CD8-positive, alpha-beta memory T cell (primary cell): ENCODE measurements at regions not wholly inside any gene's neighbourhood (a gene's known extent, or its start where the extent isn't known, plus 50 kb on each side); places are given as distances from the start of the nearest gene placed in this dataset.
A peak's percentile ranks its signal among the peaks of the same experiment; 100 is the strongest.
"Not testable (repeated sequence)": the region's sequence is repeated elsewhere in the genome, so short reads cannot be mapped to it uniquely, and the experiment has no call there.

Source experiments
- CTCF ChIA-PET: fragments of 350-600 bp; sonication (Branson Sonifier 250); formaldehyde crosslinking; loops from one replicate; lab custom pipeline; 2021; ENCODE audit warnings: antibody characterized with exemption; lab: Charles Lee
- POLR2A ChIA-PET: fragments of 350-600 bp; sonication (Branson Sonifier 250); formaldehyde crosslinking; loops from one replicate; lab custom pipeline; 2021; ENCODE audit warnings: antibody characterized with exemption; lab: Charles Lee
- DNase-seq, 5 donors: peaks; one replicate each; pipeline versions ENCODE4 v3.0.0 to v3.0.0-alpha.2; 2020 to 2022; ENCODE audit warnings: mixed read lengths in 1 of 5
- H3K27ac ChIP-seq: one replicate; pipeline ENCODE4 v1.7.0; 2013; ENCODE audit warnings: low read depth, mild to moderate bottlenecking, low read length, moderate library complexity
- H3K27me3 ChIP-seq: 2 replicates; pipeline ENCODE4 v1.7.0; 2013; ENCODE audit warnings: low read length, mild to moderate bottlenecking; ENCODE audit not compliant: insufficient read depth, poor library complexity, severe bottlenecking
- H3K36me3 ChIP-seq: 2 replicates; pipeline ENCODE4 v1.7.0; 2013; ENCODE audit warnings: mild to moderate bottlenecking, low read length, moderate library complexity; ENCODE audit not compliant: insufficient read depth
- H3K4me1 ChIP-seq: 2 replicates; pipeline ENCODE4 v1.7.0; 2013; ENCODE audit warnings: mild to moderate bottlenecking, low read length, moderate library complexity; ENCODE audit not compliant: insufficient read depth
- H3K4me3 ChIP-seq: 2 replicates; pipeline ENCODE4 v1.7.0; 2013; ENCODE audit warnings: mild to moderate bottlenecking, low read length
- H3K9me3 ChIP-seq: 2 replicates; pipeline ENCODE4 v1.7.0; 2013; ENCODE audit warnings: mild to moderate bottlenecking, low read length
- H3K27ac Mint-ChIP-seq, 8 donors: one replicate each; pipeline ENCODE4 v1.8.0; 2020 to 2021; ENCODE audit warnings: mixed read lengths in 8 of 8, mild to moderate bottlenecking in 6 of 8, inconsistent platforms in 3 of 8, moderate library complexity in 3 of 8
- H3K27me3 Mint-ChIP-seq, 2 donors: one replicate each; pipeline ENCODE4 v1.8.0; 2020 to 2021; ENCODE audit warnings: mixed read lengths in 2 of 2, mild to moderate bottlenecking in 1 of 2, moderate library complexity in 1 of 2
- H3K36me3 Mint-ChIP-seq, 3 donors: one replicate each; pipeline ENCODE4 v1.8.0; 2020 to 2021; ENCODE audit warnings: mixed read lengths in 3 of 3, inconsistent platforms in 1 of 3, mild to moderate bottlenecking in 1 of 3
- H3K4me1 Mint-ChIP-seq, 3 donors: one replicate each; pipeline ENCODE4 v1.8.0; 2020 to 2021; ENCODE audit warnings: mixed read lengths in 3 of 3, inconsistent platforms in 1 of 3, mild to moderate bottlenecking in 1 of 3
- H3K4me3 Mint-ChIP-seq, 7 donors: one replicate each; pipeline ENCODE4 v1.8.0; 2020 to 2021; ENCODE audit warnings: mixed read lengths in 7 of 7, mild to moderate bottlenecking in 6 of 7, moderate library complexity in 4 of 7, inconsistent platforms in 2 of 7
- H3K9me3 Mint-ChIP-seq, 5 donors: one replicate each; pipeline ENCODE4 v1.8.0; 2020 to 2022; ENCODE audit warnings: mixed read lengths in 5 of 5, mild to moderate bottlenecking in 3 of 5, moderate library complexity in 2 of 5, inconsistent platforms in 1 of 5

DNA sequence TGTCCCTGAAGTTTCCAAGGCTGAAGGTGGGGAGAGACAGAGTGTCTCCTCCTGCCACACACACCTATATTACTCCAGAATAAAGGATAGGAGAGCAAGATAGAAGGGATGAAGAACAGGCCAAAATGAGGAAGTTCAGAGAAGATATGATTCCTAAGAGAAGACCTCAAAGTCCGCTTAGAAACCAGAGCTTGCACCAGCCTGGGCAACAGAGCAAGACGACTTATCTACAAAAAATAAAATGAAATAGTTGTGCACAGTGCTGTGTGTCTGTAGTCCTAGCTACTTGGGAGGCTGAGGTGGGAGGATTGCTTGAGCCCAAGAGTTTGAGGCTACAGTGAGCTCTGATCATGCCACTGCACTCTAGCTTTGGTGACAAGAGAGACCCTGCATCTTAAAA is 128.2 kb downstream of the HS3ST3B1 start:
- H3K4me1 ChIP-seq: peaks cover 55% of the 10 kb centered on the region
- CTCF ChIA-PET: interaction anchor here (1.1 to 3.4 kb wide), 5 partner anchors 10 to 127 kb away, joined by 3 to 26 read pairs (median 3); partner anchors contain the start of gene HS3ST3B1
- no peaks in the 10 kb centered on the region for H3K36me3 ChIP-seq
- DNase-seq: no peak
- H3K27me3 ChIP-seq: no peaks in the 10 kb centered on the region
- no peaks in the 10 kb centered on the region for H3K9me3 Mint-ChIP-seq
- POLR2A ChIA-PET: interaction anchor here (0.7 to 1.6 kb wide), 2 partner anchors 128 kb away, joined by 3 to 6 read pairs; partner anchors contain the start of gene HS3ST3B1
- H3K36me3 Mint-ChIP-seq: no peaks in the 10 kb centered on the region
- peak overlapping the region; percentile 58 to 91 (median 79) for H3K4me3 Mint-ChIP-seq
- H3K27ac Mint-ChIP-seq: peak overlapping the region; percentile 45 to 96 (median 73)
- H3K27ac ChIP-seq: no peak overlapping the region
- peaks cover 43 to 54% (median 52%) of the 10 kb centered on the region in 3 donors for H3K4me1 Mint-ChIP-seq
- peaks cover 0 to 2% of the 10 kb centered on the region in 2 donors for H3K27me3 Mint-ChIP-seq
- peak overlapping the region; percentile 71 for H3K4me3 ChIP-seq
- no peaks in the 10 kb centered on the region for H3K9me3 ChIP-seq

DNA sequence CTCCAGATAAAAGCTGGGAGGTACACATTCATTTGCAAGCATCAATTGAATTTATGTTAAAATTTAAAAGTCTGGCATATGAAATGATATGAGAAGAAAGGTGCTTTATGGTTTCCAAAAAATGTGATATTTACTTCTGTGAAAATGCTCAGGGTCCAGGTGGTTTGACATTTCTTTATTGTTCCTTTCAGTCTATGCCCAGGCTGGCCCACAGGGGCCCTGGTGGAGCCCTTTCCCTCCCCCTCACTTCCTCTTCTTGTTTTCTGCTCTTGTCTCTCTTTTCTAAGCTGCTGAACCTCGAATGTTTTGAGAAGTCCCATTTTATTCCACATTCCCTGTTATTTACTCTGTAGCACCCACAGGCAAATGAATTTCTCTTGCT is 127.8 kb downstream of the HS3ST3B1 start:
- H3K36me3 Mint-ChIP-seq: no peaks in the 10 kb centered on the region
- Histone ChIP-seq H3K27ac (no peak overlapping the region), H3K9me3 (no peaks in the 10 kb centered on the region), H3K4me1 (peaks cover 55% of the 10 kb centered on the region), H3K4me3 (peak overlapping the region; percentile 71), H3K36me3 (no peaks in the 10 kb centered on the region), H3K27me3 (no peaks in the 10 kb centered on the region)
- H3K9me3 Mint-ChIP-seq: no peaks in the 10 kb centered on the region
- peaks cover 47 to 59% (median 57%) of the 10 kb centered on the region in 3 donors for H3K4me1 Mint-ChIP-seq
- peak overlapping the region; percentile 58 to 91 (median 79) for H3K4me3 Mint-ChIP-seq
- CTCF ChIA-PET: interaction anchor here (1.1 to 3.4 kb wide), 6 partner anchors 11 to 127 kb away, joined by 3 to 26 read pairs (median 3); partner anchors contain the start of gene HS3ST3B1
- H3K27me3 Mint-ChIP-seq: peaks cover 0 to 2% of the 10 kb centered on the region in 2 donors
- DNase-seq: peak in 3 of 5 donors; percentile 7 to 55 (median 48)
- H3K27ac Mint-ChIP-seq: peak overlapping the region; percentile 45 to 96 (median 73)
- POLR2A ChIA-PET: interaction anchor here (0.6 to 1.6 kb wide), 5 partner anchors 24 to 129 kb away, joined by 3 to 7 read pairs (median 5); partner anchors contain the start of gene HS3ST3B1

DNA sequence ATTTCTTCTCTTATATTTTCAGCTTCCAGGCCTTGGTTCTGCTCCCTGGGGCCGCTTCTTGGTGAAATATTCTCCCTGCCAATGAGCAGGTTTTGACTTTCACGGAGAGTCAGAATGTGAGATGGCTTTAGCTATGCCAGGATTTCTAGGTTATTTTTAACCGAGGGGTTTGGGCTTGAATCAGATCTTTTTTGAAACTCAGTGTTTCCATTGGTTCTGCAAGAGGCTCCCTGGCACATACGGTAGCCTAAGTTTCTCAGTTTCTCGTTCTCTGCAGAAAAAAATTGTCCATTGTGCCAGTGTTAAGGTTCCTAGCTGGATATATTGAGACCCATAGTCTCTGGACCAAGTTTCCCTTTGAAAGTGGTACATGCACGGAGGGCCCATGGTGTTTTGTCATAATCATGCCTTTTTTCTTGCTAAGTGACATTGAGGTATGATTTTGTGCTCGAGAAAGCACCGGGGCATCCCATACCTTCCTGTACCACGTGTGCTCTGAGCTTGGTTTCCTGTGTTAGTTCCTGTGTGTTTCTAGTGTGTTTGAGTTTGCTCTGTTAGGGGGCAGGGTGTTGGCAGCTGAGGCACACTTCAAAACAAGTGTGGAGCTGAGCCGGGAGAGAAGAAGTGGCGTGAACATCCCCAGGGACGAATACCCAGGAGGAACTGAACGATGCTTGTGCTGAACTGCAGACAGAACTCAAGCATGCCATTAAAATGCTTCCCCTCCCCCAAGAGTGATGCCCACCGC is 127.2 kb downstream of the HS3ST3B1 start:
- peaks cover 0 to 2% of the 10 kb centered on the region in 2 donors for H3K27me3 Mint-ChIP-seq
- no peak overlapping the region for H3K27ac ChIP-seq
- H3K9me3 Mint-ChIP-seq: no peaks in the 10 kb centered on the region
- no peaks in the 10 kb centered on the region for H3K27me3 ChIP-seq
- H3K4me1 ChIP-seq: peaks cover 55% of the 10 kb centered on the region
- no peaks in the 10 kb centered on the region for H3K9me3 ChIP-seq
- peak overlapping the region; percentile 36 to 96 (median 65) for H3K27ac Mint-ChIP-seq
- no peaks in the 10 kb centered on the region for H3K36me3 Mint-ChIP-seq
- DNase-seq: peak; percentile 37 to 73 (median 68)
- H3K4me3 Mint-ChIP-seq: peak overlapping the region; percentile 58 to 91 (median 79)
- H3K4me1 Mint-ChIP-seq: peaks cover 48 to 60% (median 58%) of the 10 kb centered on the region in 3 donors
- H3K36me3 ChIP-seq: no peaks in the 10 kb centered on the region
- ChIA-PET POLR2A (interaction anchor here (0.6 to 1.6 kb wide), 5 partner anchors 24 to 129 kb away, joined by 3 to 7 read pairs (median 5); partner anchors contain the start of gene HS3ST3B1), CTCF (interaction anchor here (1.0 to 3.4 kb wide), 7 partner anchors 11 to 126 kb away, joined by 3 to 26 read pairs (median 3); partner anchors contain the start of gene HS3ST3B1)
- H3K4me3 ChIP-seq: peak overlapping the region; percentile 71

DNA sequence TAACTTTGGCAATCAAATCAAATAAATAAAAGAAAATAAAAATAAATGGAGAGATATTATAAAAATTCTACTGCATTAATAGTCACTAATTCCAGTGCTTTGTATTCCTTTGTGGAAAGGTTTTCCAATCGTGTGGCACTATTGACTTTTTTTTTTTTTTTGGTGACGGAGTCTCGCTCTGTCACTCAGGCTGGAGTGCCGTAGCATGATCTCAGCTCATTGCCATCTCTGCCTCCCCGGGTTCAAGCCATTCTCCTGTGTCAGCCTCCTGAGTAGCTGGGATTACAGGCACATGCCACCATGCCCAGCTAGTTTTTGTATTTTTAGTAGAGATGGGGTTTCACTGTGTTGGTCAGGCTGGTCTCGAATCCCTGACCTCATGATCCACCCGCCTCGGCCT is 122.3 kb downstream of the HS3ST3B1 start:
- DNase-seq, H3K4me3 Mint-ChIP-seq, H3K27ac ChIP-seq, H3K4me3 ChIP-seq, H3K36me3 ChIP-seq, H3K27ac Mint-ChIP-seq, H3K36me3 Mint-ChIP-seq, H3K27me3 Mint-ChIP-seq, H3K27me3 ChIP-seq, H3K9me3 Mint-ChIP-seq, H3K9me3 ChIP-seq, POLR2A ChIA-PET: not testable (repeated sequence)
- peaks cover 33% of the 10 kb centered on the region for H3K4me1 ChIP-seq
- H3K4me1 Mint-ChIP-seq: peaks cover 28 to 38% (median 36%) of the 10 kb centered on the region in 3 donors
- CTCF ChIA-PET: interaction anchor here (1.3 kb wide), 1 partner anchor 13 kb away, joined by 3 read pairs; no protein-coding TSS in a partner anchor

DNA sequence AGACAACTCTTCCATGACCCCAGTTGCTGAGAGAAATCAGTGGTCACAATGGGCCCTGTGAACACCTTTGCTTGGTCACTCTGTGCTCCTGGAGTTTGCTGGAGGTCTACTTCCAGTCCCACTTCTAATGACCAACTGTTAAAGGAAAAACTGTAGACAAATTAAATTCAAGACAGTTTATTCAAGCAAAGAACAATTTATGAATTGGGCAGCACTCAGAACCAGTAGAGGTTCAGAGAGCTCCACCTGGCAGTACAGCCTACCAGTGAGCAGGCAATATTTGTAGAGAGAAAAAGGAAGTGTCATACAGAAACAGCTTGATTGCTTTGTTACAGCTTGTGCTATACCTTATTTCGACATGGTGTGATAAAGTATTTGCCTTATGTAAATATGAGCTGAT is 116.5 kb downstream of the HS3ST3B1 start:
- POLR2A ChIA-PET: no interaction called here
- Mint-ChIP-seq H3K9me3 (peaks cover 4 to 7% (median 6%) of the 10 kb centered on the region in 5 donors), H3K36me3 (peaks cover 0 to 16% (median 2%) of the 10 kb centered on the region in 3 donors), H3K4me1 (peaks cover 0 to 1% (median 0%) of the 10 kb centered on the region in 3 donors), H3K27ac (no peak overlapping the region), H3K27me3 (peaks cover 0 to 2% of the 10 kb centered on the region in 2 donors), H3K4me3 (no peak overlapping the region)
- no peaks in the 10 kb centered on the region for H3K27me3 ChIP-seq
- H3K4me1 ChIP-seq: no peaks in the 10 kb centered on the region
- H3K9me3 ChIP-seq: no peaks in the 10 kb centered on the region
- H3K36me3 ChIP-seq: no peaks in the 10 kb centered on the region
- H3K27ac ChIP-seq: no peak overlapping the region
- H3K4me3 ChIP-seq: no peak overlapping the region
- CTCF ChIA-PET: no interaction called here
- no peak for DNase-seq

DNA sequence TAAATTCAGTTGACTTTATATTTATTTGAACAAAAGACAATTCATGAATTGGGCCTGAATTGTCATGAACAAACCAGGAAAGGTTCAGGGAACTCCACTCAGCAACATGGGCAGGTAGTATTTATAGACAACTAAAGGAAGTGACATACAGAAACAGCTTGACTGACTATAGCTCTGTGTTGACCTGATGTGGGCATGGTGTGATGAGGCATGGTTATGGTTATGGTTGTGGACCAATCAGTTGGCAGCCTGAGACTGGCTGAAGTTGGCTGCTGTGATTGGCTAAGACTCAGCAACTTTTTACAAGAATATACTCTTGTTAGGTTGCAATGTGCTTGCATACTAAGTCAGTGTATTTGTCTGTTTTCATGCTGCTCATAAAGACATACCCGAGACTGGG is 108.4 kb downstream of the HS3ST3B1 start:
- Mint-ChIP-seq H3K4me3 (no peak overlapping the region), H3K9me3 (peaks cover 0 to 3% (median 0%) of the 10 kb centered on the region in 5 donors), H3K27me3 (peaks cover 0 to 4% of the 10 kb centered on the region in 2 donors), H3K4me1 (peaks cover 12 to 16% (median 16%) of the 10 kb centered on the region in 3 donors), H3K27ac (no peak overlapping the region), H3K36me3 (peaks cover 0 to 4% (median 0%) of the 10 kb centered on the region in 3 donors)
- no peaks in the 10 kb centered on the region for H3K36me3 ChIP-seq
- H3K4me3 ChIP-seq: no peak overlapping the region
- peaks cover 10% of the 10 kb centered on the region for H3K4me1 ChIP-seq
- DNase-seq: no peak
- ChIA-PET CTCF (no interaction called here), POLR2A (no interaction called here)
- no peaks in the 10 kb centered on the region for H3K9me3 ChIP-seq
- H3K27me3 ChIP-seq: no peaks in the 10 kb centered on the region
- H3K27ac ChIP-seq: no peak overlapping the region

DNA sequence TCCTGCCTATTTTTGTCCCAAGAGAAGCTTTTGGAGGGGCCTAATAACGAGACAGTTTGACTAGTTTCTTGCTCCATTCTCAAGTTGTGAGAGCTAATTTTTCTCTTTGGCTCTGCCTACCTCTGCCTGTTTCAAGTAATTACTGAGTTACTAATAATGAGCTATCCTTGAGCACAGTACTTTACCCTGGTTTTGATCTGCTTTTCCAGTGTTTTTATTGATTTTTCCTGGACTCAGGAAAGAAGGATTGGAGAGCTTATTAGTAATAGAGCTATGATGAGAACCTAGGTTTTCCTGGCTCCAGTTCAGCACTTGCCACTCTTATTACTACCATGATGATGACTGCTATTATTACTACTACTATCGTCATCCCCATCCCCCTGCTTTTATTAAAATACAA is 106.7 kb downstream of the HS3ST3B1 start:
- Mint-ChIP-seq H3K4me3 (no peak overlapping the region), H3K9me3 (peaks cover 0 to 3% (median 0%) of the 10 kb centered on the region in 5 donors), H3K27ac (no peak overlapping the region), H3K36me3 (peaks cover 0 to 10% (median 0%) of the 10 kb centered on the region in 3 donors), H3K27me3 (peaks cover 0 to 4% of the 10 kb centered on the region in 2 donors), H3K4me1 (peaks cover 21 to 28% (median 25%) of the 10 kb centered on the region in 3 donors)
- Histone ChIP-seq H3K27me3 (no peaks in the 10 kb centered on the region), H3K27ac (no peak overlapping the region), H3K4me3 (no peak overlapping the region), H3K9me3 (no peaks in the 10 kb centered on the region), H3K4me1 (peaks cover 14% of the 10 kb centered on the region), H3K36me3 (no peaks in the 10 kb centered on the region)
- CTCF ChIA-PET: no interaction called here
- POLR2A ChIA-PET: no interaction called here
- DNase-seq: no peak

DNA sequence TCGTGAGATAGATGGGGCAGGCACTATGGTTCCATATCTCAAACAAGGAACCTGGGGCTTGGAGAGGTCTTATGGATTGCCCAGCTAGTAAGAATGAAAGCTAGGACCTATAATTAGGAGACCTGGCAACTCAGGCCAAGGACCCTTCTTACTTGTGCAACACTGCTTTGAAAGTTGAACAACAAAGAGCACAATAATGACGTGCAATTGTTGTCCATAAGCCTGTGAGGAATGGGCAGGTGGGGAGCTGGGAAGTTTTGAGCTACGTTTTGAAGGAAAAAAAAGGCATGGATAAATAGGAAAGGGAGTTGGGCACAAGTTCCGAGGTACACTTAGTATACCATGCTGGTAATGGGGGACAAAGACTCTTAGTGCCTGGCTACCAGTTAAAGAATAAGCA is 104.3 kb downstream of the HS3ST3B1 start:
- ChIA-PET CTCF (interaction anchor here (1.6 kb wide), 1 partner anchor 22 kb away, joined by 7 read pairs; no protein-coding TSS in a partner anchor), POLR2A (no interaction called here)
- Histone ChIP-seq H3K9me3 (no peaks in the 10 kb centered on the region), H3K27me3 (no peaks in the 10 kb centered on the region), H3K36me3 (no peaks in the 10 kb centered on the region), H3K4me3 (no peak overlapping the region), H3K27ac (no peak overlapping the region), H3K4me1 (peaks cover 14% of the 10 kb centered on the region)
- peak overlapping the region in 1 of 8 donors; percentile 10 for H3K27ac Mint-ChIP-seq
- peaks cover 21 to 28% (median 25%) of the 10 kb centered on the region in 3 donors for H3K4me1 Mint-ChIP-seq
- DNase-seq: no peak
- H3K36me3 Mint-ChIP-seq: peaks cover 0 to 22% (median 3%) of the 10 kb centered on the region in 3 donors
- H3K4me3 Mint-ChIP-seq: no peak overlapping the region
- H3K9me3 Mint-ChIP-seq: peaks cover 0 to 7% (median 3%) of the 10 kb centered on the region in 5 donors
- H3K27me3 Mint-ChIP-seq: peaks cover 4 to 7% of the 10 kb centered on the region in 2 donors
